Glomerular endothelial cell (primary cell): ENCODE measurements at regions not wholly inside any gene's neighbourhood (a gene's known extent, or its start where the extent isn't known, plus 50 kb on each side); places are given as distances from the start of the nearest gene placed in this dataset.

Experiments used
- DNase-seq: peaks from one replicate; pipeline ENCODE4 v3.0.0-alpha.2; 2011; ENCODE audit warnings: low read depth, low spot score; ENCODE audit errors: extremely low read depth

GRCh38 chr16:51416926-51417325 is 265.9 kb upstream of the SALL1 start:
- DNase-seq, result no peak

DNA sequence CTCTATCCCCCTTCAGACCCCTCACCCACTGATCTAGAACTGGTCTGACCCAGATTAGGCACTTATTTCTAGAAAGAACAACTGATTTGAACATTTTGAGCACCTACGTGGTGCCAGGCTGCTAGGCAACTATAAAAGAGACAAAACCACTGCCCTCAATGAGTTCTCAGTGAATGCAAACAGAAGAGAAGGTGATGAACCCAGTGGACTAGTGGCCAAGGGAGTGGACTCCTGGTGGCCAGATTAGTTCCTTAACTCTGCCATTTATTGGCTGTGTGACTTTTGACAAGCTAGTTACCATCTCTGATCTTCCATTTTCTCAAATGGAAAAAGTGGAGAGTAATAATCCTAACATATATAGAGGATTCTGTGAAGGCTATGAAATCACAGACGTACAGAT is 259.1 kb upstream of the SALL1 start:
- no peak for DNase-seq

- no peak for DNase-seq
Measured at GRCh38 chr16:51409001-51409675, 258.1 kb upstream of the SALL1 start.

- DNase-seq, result no peak
Measured at GRCh38 chr16:51408357-51408756, 257.3 kb upstream of the SALL1 start.

- no peak for DNase-seq
Measured at GRCh38 chr16:51407921-51408320, 256.9 kb upstream of the SALL1 start.

DNA sequence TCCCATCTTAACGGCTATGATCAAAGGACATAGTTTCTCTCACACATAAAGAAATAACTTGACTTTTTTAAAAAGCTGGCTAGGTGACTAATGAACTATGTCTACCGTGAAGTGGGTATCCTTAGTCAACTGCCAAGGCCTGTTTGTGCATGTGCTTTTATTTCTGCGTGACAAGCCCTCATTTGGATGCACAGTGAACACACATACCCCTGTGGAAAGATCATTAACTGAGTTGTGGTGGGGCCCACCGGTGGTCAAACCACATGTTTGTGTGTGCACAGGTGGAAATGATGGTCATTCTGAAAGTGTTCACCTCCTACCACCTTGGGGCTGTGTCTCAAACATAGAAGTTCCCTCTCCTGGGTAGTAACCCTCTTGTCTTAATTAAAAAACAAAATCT is 256.1 kb upstream of the SALL1 start:
- DNase-seq, result no peak

GRCh38 chr16:51405361-51405760 is 254.3 kb upstream of the SALL1 start:
- DNase-seq, result no peak

DNA sequence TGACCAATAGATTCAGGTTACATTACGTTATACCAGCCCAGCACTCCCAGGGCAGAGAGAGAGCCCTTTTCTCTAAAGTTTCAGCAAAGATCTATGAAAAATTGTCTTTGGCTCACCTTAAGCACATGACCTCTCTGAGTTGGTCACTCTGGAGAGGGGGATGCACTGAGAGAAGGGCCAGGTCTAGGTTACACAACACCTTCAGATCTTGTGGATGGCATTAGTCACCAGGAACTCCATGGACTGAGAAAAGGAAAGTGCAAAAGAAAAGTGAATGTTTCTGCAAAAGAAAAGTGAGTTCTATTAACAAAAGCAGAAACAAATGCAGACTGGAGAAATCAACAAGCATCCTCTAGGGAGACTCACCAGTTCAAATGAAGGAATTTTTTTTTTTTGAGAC is 253.3 kb upstream of the SALL1 start:
- no peak for DNase-seq

- DNase-seq, result no peak
Measured at GRCh38 chr16:51402785-51403184, 251.7 kb upstream of the SALL1 start.

- DNase-seq, result no peak
Measured at GRCh38 chr16:51402298-51402697, 251.2 kb upstream of the SALL1 start.

- DNase-seq, result no peak
Measured at GRCh38 chr16:51401673-51402072, 250.6 kb upstream of the SALL1 start.

- no peak for DNase-seq
Measured at GRCh38 chr16:51399908-51400670, 249.0 kb upstream of the SALL1 start.

GRCh38 chr16:51394421-51394820 is 243.4 kb upstream of the SALL1 start:
- no peak for DNase-seq

- no peak for DNase-seq
Measured at GRCh38 chr16:51393381-51394005, 242.4 kb upstream of the SALL1 start.

- DNase-seq, result no peak
Measured at GRCh38 chr16:51392521-51393187, 241.6 kb upstream of the SALL1 start.

GRCh38 chr16:51391798-51392511 is 240.9 kb upstream of the SALL1 start:
- DNase-seq, result no peak

- no peak for DNase-seq
Measured at GRCh38 chr16:51390877-51391276, 239.8 kb upstream of the SALL1 start.

GRCh38 chr16:51389881-51390280 is 238.8 kb upstream of the SALL1 start:
- DNase-seq, result no peak

DNA sequence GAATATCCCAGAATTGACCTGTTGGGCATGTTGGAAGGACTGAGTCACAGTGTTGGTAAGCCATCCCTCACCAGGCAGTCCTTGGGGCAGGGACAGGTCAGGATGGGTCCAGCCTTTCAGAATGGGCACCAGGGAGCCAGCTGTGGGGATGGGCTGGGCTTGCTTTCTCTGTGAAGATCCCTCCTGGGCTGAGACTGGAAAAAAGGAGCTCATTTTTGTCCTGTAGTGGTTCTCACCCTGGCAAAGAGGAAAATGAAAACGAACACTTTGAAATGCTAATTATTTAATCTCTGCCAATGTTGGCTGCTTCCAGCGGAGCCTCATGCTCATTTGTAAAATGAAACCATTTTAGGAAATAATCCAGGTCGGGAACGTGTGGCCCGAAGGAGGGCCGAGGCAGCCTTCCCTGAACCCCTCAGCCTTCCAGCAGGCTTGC is 237.5 kb upstream of the SALL1 start:
- no peak for DNase-seq

DNA sequence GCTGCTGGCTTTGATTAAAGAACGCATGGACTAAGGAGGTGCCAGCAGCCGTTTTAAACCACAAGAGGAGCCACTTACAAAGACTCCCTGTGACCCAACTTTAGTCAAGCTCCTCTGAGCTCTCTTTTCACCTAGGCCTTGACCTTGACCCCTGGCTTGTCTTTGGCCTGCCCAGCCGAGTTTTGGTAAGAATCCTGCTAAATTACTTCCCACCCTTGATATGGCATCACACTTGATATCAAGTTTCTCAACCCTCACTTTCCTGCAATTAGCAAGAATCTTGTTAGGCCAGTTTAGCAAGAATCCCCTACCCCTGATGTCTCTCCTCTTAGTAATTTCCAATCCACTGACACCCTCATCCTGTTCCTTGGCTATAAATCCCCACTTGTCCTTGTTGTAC is 232.8 kb upstream of the SALL1 start:
- DNase-seq, result no peak

DNA sequence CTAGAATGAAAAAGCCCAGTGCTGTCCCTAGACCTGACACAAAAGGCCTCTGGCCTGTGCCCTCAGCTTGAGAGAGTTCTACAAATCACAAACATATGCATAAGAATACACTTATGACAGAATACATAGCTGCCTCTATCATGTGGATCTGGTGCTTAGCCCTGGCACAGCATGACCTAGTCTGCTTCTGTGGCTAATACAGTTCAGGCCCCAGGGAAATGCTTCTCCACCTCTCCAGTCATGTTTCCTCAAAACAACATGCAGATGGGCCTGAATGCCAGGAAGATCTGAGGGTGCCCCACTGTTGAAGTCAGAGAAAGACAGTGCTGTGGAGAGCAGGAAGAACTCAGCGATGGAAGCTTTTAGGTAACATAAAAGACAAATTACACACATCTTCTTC is 231.9 kb upstream of the SALL1 start:
- no peak for DNase-seq
